H1 (cell line): ENCODE measurements at regions not wholly inside any gene's neighbourhood (a gene's known extent, or its start where the extent isn't known, plus 50 kb on each side); places are given as distances from the start of the nearest gene placed in this dataset.

Experiments used
- ASH2L ChIP-seq: fragments of 200-600, 300-600 bp; sonication (generic); IDR thresholded peaks from one replicate; pipeline ENCODE4 v1.7.1; 2017; ENCODE audit warnings: low read length
- CBX5 ChIP-seq: fragments of 300-800, 300-1000 bp; sonication (generic); IDR thresholded peaks from 2 replicates; pipeline ENCODE4 v1.7.1; 2016; ENCODE audit warnings: antibody characterized with exemption, low read length, low read depth
- NANOG ChIP-seq: IDR thresholded peaks from 2 replicates; pipeline ENCODE4 v1.6.1; 2011; ENCODE audit warnings: low read length, low read depth, mild to moderate bottlenecking, inconsistent platforms; ENCODE audit not compliant: insufficient read depth, poor library complexity, severe bottlenecking
- POU5F1 ChIP-seq: IDR thresholded peaks from 2 replicates; pipeline ENCODE4 v1.6.1; 2011; ENCODE audit warnings: low read depth, mild to moderate bottlenecking, low read length, moderate library complexity
- RNF2 ChIP-seq: fragments of 200-900, 300-1000 bp; sonication (generic); IDR thresholded peaks from 2 replicates; pipeline ENCODE4 v1.7.1; 2016; ENCODE audit warnings: borderline replicate concordance, low read depth, mild to moderate bottlenecking, antibody characterized with exemption, low read length; ENCODE audit not compliant: poor library complexity, severe bottlenecking; ENCODE audit errors: missing control alignments
- SP1 ChIP-seq: IDR thresholded peaks from 2 replicates; pipeline ENCODE4 v1.6.1; 2011; ENCODE audit warnings: low read depth, low read length
- SRF ChIP-seq: IDR thresholded peaks from 2 replicates; pipeline ENCODE4 v1.6.1; 2011; ENCODE audit warnings: mild to moderate bottlenecking, low read depth, low read length, moderate library complexity
- TAF1 ChIP-seq: IDR thresholded peaks from 2 replicates; pipeline ENCODE4 v1.6.1; 2011; ENCODE audit warnings: mild to moderate bottlenecking, low read depth, low read length

DNA sequence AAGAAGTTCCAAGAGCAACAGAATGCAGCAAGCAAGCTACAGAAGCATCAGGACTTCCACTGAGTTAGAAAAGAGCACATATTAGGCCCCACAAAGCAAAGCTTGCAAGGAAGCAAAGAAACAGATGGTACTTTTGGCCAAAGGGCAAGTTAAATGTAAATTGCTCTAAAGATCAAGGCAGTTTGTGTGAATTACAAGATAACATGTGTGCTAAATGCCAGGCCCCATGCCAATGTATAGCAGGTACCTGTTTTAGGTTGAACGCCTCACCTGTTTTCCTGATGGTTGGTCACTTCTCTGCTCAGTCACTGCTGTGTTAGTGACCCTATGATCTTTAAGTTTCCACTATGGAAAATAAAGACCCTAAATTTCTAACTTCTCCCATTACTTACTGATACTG, 606.5 kb upstream of the GYPC start (continued):
- TF ChIP-seq CBX5, result no peak
- no peak for TF ChIP-seq ASH2L
- no peak for TF ChIP-seq POU5F1
- no peak for TF ChIP-seq SP1
- no peak for TF ChIP-seq NANOG
- no peak for TF ChIP-seq RNF2
- no peak for TF ChIP-seq SRF
- no peak for TF ChIP-seq TAF1
